NB4 (cell line): ENCODE measurements at regions not wholly inside any gene's neighbourhood (a gene's known extent, or its start where the extent isn't known, plus 50 kb on each side); places are given as distances from the start of the nearest gene placed in this dataset.

ENCODE experiments used
- DNase-seq: peaks from one replicate; pipeline ENCODE4 v3.0.0; 2010; ENCODE audit warnings: low read depth
- H3K4me3 ChIP-seq: one replicate; pipeline ENCODE4 v1.5.1; 2011; ENCODE audit warnings: mild to moderate bottlenecking, low read depth, low read length, moderate library complexity
- CTCF ChIP-seq: IDR thresholded peaks from one replicate; pipeline ENCODE4 v1.5.1; 2012; ENCODE audit warnings: low read depth, low read length
- MAX ChIP-seq: IDR thresholded peaks from 2 replicates; pipeline ENCODE4 v1.6.1; 2011; ENCODE audit warnings: low read depth, low read length
- MYC ChIP-seq: IDR thresholded peaks from 2 replicates; pipeline ENCODE4 v1.6.1; 2011; ENCODE audit warnings: low read depth, low read length
- POLR2A ChIP-seq: IDR thresholded peaks from 2 replicates; pipeline ENCODE4 v1.6.1; 2011; ENCODE audit warnings: mild to moderate bottlenecking; ENCODE audit not compliant: insufficient read length; ENCODE audit errors: extremely low read depth

- TF ChIP-seq POLR2A (no peak), MAX (no peak), CTCF (no peak), MYC (no peak)
- no peak overlapping the region for H3K4me3 ChIP-seq
- no peak for DNase-seq
Observed at GRCh38 chr4:13284932-13285331, 199.2 kb downstream of the RAB28 start.

GRCh38 chr4:13276357-13276756 lies 207.8 kb downstream of the RAB28 start:
- TF ChIP-seq POLR2A (no peak), CTCF (no peak), MYC (no peak), MAX (no peak)
- no peak overlapping the region for H3K4me3 ChIP-seq
- no peak for DNase-seq

GRCh38 chr4:13268703-13269102 lies 215.4 kb downstream of the RAB28 start:
- no peak overlapping the region for H3K4me3 ChIP-seq
- no peak for TF ChIP-seq CTCF
- TF ChIP-seq MAX: no peak
- TF ChIP-seq POLR2A: no peak
- TF ChIP-seq MYC: no peak
- DNase-seq: no peak

GRCh38 chr4:13268165-13268564 lies 216.0 kb downstream of the RAB28 start:
- DNase-seq: no peak
- no peak for TF ChIP-seq MAX
- TF ChIP-seq CTCF: no peak
- no peak for TF ChIP-seq POLR2A
- no peak for TF ChIP-seq MYC
- H3K4me3 ChIP-seq: no peak overlapping the region

- TF ChIP-seq POLR2A (no peak), CTCF (no peak), MYC (no peak), MAX (no peak)
- H3K4me3 ChIP-seq: no peak overlapping the region
- no peak for DNase-seq
Observed at GRCh38 chr4:13267091-13267490, 217.0 kb downstream of the RAB28 start.

- no peak for DNase-seq
- no peak for TF ChIP-seq MAX
- no peak for TF ChIP-seq MYC
- no peak for TF ChIP-seq POLR2A
- no peak for TF ChIP-seq CTCF
- H3K4me3 ChIP-seq: no peak overlapping the region
Observed at GRCh38 chr4:13266687-13267086, 217.5 kb downstream of the RAB28 start.
